Gastrocnemius medialis (tissue), 4 donors: ENCODE measurements at regions not wholly inside any gene's neighbourhood (a gene's known extent, or its start where the extent isn't known, plus 50 kb on each side); places are given as distances from the start of the nearest gene placed in this dataset.

Source experiments
- CTCF ChIP-seq, 5 experiments: fragments of 450-650 bp in 3 of 5; fragments of 200-600 bp in 2 of 5; sonication (generic) in 2 of 5; IDR thresholded peaks in 4 of 5; conservative IDR thresholded peaks in 1 of 5; 1 replicate in 4 of 5; 2 replicates in 1 of 5; pipeline ENCODE4 v1.5.1; 2016 to 2019; ENCODE audit warnings: antibody characterized with exemption in 5 of 5, mild to moderate bottlenecking in 3 of 5, moderate library complexity in 3 of 5
- POLR2A ChIP-seq, 2 donors: fragments of 450-650 bp; IDR thresholded peaks; one replicate each; pipeline ENCODE4 v1.6.1; 2017; ENCODE audit warnings: antibody characterized with exemption in 2 of 2, mild to moderate bottlenecking in 2 of 2, moderate library complexity in 2 of 2

- TF ChIP-seq CTCF (IDR thresholded peaks at IDR 0.05 in 4 of 5, conservative IDR thresholded peaks at IDR 0.05 in 1 of 5) (no peak), POLR2A (IDR thresholded peaks at IDR 0.05) (no peak)
Observed at GRCh38 chr2:36255863-36256262, 99.7 kb upstream of the CRIM1 start.
